Activated CD4-positive, alpha-beta T cell treated with anti-CD3 and anti-CD28 coated beads, Interleukin-2, amount 50 U/mL, for 16 hours (primary cell): ENCODE measurements at regions not wholly inside any gene's neighbourhood (a gene's known extent, or its start where the extent isn't known, plus 50 kb on each side); places are given as distances from the start of the nearest gene placed in this dataset.

Experiments used
- DNase-seq: peaks from one replicate; pipeline ENCODE4 v3.0.0-alpha.2; 2020

GRCh38 chr11:108994887-108995286 lies 330.0 kb downstream of the DDX10 start:
- DNase-seq: no peak

- DNase-seq: no peak
Measured at GRCh38 chr11:108997826-108998225, 333.0 kb downstream of the DDX10 start.

GRCh38 chr11:109000531-109000930 lies 335.7 kb downstream of the DDX10 start:
- DNase-seq: no peak

GRCh38 chr11:109001585-109001984 lies 336.7 kb downstream of the DDX10 start:
- DNase-seq: no peak

- DNase-seq: no peak
Measured at GRCh38 chr11:109012991-109013390, 348.1 kb downstream of the DDX10 start.

GRCh38 chr11:109015283-109015682 lies 350.4 kb downstream of the DDX10 start:
- DNase-seq: no peak

GRCh38 chr11:109016724-109017123 lies 351.9 kb downstream of the DDX10 start:
- DNase-seq: no peak

- no peak for DNase-seq
Measured at GRCh38 chr11:109017489-109017888, 352.6 kb downstream of the DDX10 start.

GRCh38 chr11:109018639-109019038 lies 353.8 kb downstream of the DDX10 start:
- DNase-seq: no peak

- DNase-seq: no peak
Measured at GRCh38 chr11:109019342-109019936, 354.6 kb downstream of the DDX10 start.

- DNase-seq: no peak
Measured at GRCh38 chr11:109023036-109023435, 358.2 kb downstream of the DDX10 start.

- DNase-seq: no peak
Measured at GRCh38 chr11:109026891-109027489, 362.1 kb downstream of the DDX10 start.

GRCh38 chr11:109027851-109028250 lies 363.0 kb downstream of the DDX10 start:
- DNase-seq: no peak

GRCh38 chr11:109029927-109030326 lies 365.1 kb downstream of the DDX10 start:
- no peak for DNase-seq

- no peak for DNase-seq
Measured at GRCh38 chr11:109033627-109034338, 368.9 kb downstream of the DDX10 start.

GRCh38 chr11:109034339-109034696 lies 369.4 kb downstream of the DDX10 start:
- no peak for DNase-seq

GRCh38 chr11:109035284-109035683 lies 370.4 kb downstream of the DDX10 start:
- no peak for DNase-seq

GRCh38 chr11:109036011-109036410 lies 371.1 kb downstream of the DDX10 start:
- DNase-seq: no peak

GRCh38 chr11:109037856-109038780 lies 373.2 kb downstream of the DDX10 start:
- no peak for DNase-seq

GRCh38 chr11:109039611-109040010 lies 374.7 kb downstream of the DDX10 start:
- no peak for DNase-seq

- DNase-seq: no peak
Measured at GRCh38 chr11:109040303-109040702, 375.4 kb downstream of the DDX10 start.

GRCh38 chr11:109041876-109042275 lies 377.0 kb downstream of the DDX10 start:
- no peak for DNase-seq

- peak; percentile 12 for DNase-seq
Measured at GRCh38 chr11:109043315-109043714, 378.4 kb downstream of the DDX10 start.
